HFF-Myc (cell line): ENCODE measurements at regions not wholly inside any gene's neighbourhood (a gene's known extent, or its start where the extent isn't known, plus 50 kb on each side); places are given as distances from the start of the nearest gene placed in this dataset.

Experiments
- DNase-seq: peaks from one replicate; pipeline ENCODE4 v3.0.0-alpha.2; 2011; ENCODE audit warnings: low read depth; ENCODE audit errors: extremely low read depth
- H3K4me3 ChIP-seq: replicated peaks from 2 replicates; pipeline ENCODE4 v1.5.1; 2011; ENCODE audit warnings: low read depth, mild to moderate bottlenecking, control low read depth, low read length
- TF ChIP-seq, protein P1 (sequence below): IDR thresholded peaks from 2 replicates; pipeline ENCODE4 v1.5.1; 2012; ENCODE audit warnings: mild to moderate bottlenecking, low read depth, low read length, control low read depth; ENCODE audit errors: missing control alignments

DNA sequence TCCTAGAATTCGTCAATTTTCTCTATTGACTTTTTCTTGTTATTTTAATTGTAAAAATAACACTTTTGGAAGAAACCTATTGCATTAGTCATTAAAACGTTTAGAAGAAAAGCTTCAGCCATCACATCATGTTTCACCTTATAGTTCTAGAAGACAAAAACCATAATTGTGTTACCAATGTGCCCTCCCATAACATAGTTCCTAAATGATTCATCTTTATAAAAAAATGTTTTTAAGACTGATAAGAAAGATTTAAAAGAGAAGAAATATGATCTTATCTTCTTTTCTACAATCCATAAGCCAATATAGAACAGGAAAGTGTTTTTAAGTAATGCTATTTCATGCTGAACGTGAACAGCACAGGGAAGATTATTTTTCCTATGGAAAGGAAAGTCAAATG, 316.6 kb upstream of the NDST4 start:
- no peak for DNase-seq
- no peak overlapping the region for H3K4me3 ChIP-seq
- TF ChIP-seq, protein P1, sequence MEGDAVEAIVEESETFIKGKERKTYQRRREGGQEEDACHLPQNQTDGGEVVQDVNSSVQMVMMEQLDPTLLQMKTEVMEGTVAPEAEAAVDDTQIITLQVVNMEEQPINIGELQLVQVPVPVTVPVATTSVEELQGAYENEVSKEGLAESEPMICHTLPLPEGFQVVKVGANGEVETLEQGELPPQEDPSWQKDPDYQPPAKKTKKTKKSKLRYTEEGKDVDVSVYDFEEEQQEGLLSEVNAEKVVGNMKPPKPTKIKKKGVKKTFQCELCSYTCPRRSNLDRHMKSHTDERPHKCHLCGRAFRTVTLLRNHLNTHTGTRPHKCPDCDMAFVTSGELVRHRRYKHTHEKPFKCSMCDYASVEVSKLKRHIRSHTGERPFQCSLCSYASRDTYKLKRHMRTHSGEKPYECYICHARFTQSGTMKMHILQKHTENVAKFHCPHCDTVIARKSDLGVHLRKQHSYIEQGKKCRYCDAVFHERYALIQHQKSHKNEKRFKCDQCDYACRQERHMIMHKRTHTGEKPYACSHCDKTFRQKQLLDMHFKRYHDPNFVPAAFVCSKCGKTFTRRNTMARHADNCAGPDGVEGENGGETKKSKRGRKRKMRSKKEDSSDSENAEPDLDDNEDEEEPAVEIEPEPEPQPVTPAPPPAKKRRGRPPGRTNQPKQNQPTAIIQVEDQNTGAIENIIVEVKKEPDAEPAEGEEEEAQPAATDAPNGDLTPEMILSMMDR, result no peak

DNA sequence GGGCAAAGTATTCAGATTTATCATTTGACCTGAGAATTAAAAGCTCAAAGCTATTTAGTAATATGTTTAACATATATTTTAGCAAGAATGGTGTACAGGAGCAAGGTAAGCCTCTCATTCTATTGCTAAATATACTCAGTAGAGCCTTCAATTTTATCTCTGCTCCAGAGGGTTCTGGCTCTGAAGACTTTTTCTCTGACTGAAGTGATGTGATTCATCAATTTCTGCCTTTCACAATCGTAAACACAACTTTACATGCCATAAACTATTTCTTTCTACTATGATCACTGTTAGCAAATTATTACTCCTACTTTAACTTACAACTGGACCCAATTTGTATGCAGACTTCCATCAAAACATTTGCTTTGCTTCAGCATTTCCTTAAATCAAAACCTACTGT, 315.0 kb upstream of the NDST4 start:
- H3K4me3 ChIP-seq, result no peak overlapping the region
- no peak for DNase-seq
- TF ChIP-seq, protein P1, result no peak

DNA sequence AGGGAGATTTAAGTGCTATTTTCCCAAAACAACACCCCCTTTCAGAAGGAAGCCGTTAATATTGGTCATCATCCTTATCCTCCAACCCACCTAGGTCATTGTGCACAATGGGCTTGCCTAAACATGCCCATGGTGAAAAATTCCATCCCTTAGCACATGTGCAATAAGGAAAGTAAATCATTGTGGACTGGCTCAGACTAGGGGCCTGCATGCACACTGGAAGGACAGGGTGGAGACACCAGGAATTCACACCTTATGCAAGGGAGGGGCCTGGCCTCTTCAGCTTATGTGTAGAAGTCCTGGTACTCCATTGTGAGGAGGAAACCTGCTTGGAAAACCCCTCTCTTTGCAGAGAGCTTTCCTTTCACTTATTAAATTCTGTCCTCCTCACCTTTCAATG, 311.4 kb upstream of the NDST4 start:
- no peak overlapping the region for H3K4me3 ChIP-seq
- TF ChIP-seq, protein P1, result no peak
- no peak for DNase-seq

DNA sequence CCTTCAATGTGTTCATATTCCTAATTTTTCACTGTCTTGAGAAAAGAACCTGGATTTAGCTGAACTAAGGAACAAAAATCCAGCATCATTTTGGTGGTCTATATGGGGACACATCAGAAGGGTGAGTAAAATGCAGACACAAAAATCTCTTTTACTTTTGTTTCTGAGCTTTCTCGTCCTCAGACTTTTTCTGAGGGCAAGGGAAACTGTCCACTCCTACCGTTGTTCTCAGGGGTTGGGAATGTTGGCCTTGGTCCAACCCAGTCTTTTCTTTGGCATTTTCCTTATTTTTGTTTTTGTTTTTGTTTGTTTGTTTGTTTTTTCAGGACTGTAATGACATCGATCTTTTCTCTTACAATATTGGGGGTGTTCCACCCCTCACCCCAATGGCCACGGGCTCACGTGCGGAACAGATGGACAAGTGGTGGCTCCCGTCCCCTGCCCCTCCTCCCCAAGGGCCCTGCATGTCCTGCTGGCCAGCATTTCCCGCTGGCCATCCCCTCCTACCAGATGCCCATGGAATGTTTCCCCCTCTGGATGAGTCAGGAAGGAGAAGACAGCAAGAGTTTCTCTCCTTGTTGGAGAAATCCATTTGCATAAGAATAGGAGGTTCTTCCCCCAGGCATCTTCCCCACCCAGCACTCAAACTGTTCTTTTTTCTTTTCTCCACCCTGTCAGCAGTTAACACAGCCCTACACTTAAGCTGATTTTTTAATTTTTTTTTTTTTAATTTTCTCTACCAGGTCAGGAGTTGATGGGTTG, 305.4 kb upstream of the NDST4 start:
- no peak overlapping the region for H3K4me3 ChIP-seq
- TF ChIP-seq, protein P1, result no peak
- DNase-seq, result no peak

DNA sequence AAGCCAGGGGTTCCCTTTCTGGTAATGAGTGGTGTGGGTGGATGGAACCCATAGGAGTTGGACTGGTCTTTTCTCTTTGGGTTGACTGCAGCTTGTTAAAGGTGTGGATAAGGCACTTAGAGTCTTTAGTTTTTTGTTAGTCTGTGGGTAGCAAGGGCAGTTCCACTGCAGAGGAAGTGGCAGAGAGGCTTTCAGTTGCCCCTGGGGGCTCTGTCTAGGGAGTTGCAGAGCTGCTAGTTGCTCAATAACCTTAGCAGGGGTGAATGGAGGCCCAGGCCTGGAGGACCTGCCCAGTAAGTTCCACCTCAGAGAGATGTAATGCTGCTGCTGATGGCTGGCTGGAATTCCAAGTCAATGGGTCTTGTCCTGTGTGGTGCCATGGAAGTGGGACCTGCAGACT, 282.6 kb upstream of the NDST4 start:
- TF ChIP-seq, protein P1, result no peak
- no peak overlapping the region for H3K4me3 ChIP-seq
- no peak for DNase-seq

DNA sequence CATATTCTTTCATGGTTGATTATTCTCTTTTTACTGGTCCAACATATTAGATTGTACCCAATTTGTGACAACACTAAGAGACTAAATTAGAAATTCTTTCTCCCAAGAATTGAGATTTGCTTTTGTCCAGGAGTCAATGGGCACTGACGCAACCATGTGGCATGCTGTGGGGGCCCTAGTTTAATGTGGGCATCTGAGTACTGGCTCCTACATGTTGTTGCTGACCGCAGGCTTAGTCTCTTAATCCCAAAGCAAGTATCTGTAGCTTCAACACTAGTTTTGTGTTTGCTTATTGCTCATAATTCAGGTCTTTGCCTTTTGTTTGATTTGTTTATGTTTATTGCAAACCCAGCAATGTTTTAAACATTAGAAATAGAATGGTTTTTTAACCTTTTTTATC, 263.4 kb upstream of the NDST4 start:
- DNase-seq, result no peak
- no peak overlapping the region for H3K4me3 ChIP-seq
- TF ChIP-seq, protein P1, result no peak

DNA sequence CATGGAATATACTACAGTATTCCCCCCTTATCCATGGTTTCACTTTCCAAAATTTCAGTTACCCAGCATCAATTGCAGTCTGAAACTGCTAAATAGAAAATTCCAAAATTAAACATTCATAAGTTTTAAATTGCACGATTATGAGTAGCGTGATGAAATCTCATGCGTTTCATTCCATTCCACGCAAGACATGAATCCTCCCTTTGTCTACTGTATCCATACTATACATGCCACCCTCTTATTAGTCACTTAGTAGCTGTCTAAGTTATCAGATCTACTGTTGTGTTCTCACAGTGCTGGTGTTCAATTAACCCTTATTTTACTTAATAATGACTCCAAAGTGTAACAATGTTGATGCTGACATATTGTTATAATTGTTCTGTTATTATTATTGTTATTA, 261.2 kb upstream of the NDST4 start:
- H3K4me3 ChIP-seq, result no peak overlapping the region
- TF ChIP-seq, protein P1, result no peak
- no peak for DNase-seq
